ENCODE measurements at regions not wholly inside any gene's neighbourhood (a gene's known extent, or its start where the extent isn't known, plus 50 kb on each side); places are given as distances from the start of the nearest gene placed in this dataset.
"Not testable (repeated sequence)": the region's sequence is repeated elsewhere in the genome, so short reads cannot be mapped to it uniquely, and the experiment has no call there.

DNA sequence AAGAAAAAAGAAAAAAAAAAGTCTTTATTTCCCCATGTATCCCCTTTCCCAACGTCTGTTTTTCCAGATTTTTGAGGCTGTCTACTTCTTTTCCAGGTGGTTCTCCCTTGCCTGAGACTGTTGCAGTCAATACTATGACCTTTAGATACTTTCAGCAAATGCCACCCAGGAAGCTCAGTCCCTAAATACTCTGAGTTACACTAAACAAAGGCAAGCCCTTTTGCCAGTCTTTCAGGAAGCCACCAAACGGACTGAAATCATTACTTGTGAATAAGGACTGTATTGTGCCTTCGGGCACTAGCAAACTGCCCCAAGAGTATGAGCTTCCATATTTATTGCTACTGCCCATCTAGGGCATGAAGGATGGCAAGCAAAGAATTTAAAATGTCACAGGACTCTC is 621.3 kb downstream of the SUCLG1 start:
- Mint-ChIP-seq H3K27ac (no peak overlapping the region), H3K4me1 (no peaks in the 10 kb centered on the region), H3K9me3 (no peaks in the 10 kb centered on the region), H3K4me3 (no peak overlapping the region), H3K27me3 (no peaks in the 10 kb centered on the region), H3K36me3 (no peaks in the 10 kb centered on the region)
- DNase-seq, result no peak
- CTCF ChIA-PET, result no interaction called here

DNA sequence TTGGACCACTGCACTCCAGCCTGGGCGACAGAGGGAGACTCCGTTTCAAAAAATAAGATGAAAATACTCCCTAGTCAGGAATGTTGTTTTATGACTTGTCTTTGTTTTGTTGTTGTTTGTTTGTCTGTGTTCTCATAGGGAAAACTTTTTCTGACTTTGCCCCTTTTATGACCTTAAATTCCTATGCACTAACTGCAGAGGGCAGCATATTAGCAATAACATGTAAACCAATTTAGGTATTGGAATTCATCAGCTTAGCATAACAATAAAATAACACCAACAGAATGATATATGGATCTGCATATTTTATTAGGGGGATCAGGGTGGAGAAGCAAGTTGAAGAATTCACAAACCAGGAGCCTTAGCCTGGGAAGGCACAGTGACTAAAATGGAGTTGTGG is 631.5 kb downstream of the SUCLG1 start:
- Mint-ChIP-seq H3K27me3 (no peaks in the 10 kb centered on the region), H3K27ac (no peak overlapping the region), H3K36me3 (no peaks in the 10 kb centered on the region), H3K9me3 (no peaks in the 10 kb centered on the region), H3K4me3 (no peak overlapping the region), H3K4me1 (no peaks in the 10 kb centered on the region)
- CTCF ChIA-PET, result no interaction called here
- no peak for DNase-seq

DNA sequence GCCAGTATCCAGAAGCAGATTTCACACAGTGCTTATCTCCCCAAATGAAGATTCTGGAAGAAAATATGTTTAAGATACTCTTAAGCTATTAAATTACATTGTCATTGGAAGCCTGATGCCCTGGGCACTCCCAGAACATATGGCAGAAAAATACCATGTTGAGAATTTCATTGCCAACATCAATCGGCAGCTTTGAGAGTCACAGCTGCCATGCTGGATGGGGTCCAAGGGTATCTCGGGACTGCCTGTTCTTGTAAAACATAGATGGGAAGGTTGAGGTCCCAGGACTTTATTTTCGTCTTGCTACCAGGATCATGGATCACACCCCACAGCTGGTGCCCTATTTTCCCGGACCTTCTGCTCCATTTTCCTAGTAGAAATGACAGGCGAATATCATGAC is 632.5 kb downstream of the SUCLG1 start:
- Mint-ChIP-seq H3K36me3 (no peaks in the 10 kb centered on the region), H3K27ac (no peak overlapping the region), H3K27me3 (no peaks in the 10 kb centered on the region), H3K9me3 (no peaks in the 10 kb centered on the region), H3K4me3 (no peak overlapping the region), H3K4me1 (no peaks in the 10 kb centered on the region)
- DNase-seq, result no peak
- CTCF ChIA-PET, result no interaction called here

DNA sequence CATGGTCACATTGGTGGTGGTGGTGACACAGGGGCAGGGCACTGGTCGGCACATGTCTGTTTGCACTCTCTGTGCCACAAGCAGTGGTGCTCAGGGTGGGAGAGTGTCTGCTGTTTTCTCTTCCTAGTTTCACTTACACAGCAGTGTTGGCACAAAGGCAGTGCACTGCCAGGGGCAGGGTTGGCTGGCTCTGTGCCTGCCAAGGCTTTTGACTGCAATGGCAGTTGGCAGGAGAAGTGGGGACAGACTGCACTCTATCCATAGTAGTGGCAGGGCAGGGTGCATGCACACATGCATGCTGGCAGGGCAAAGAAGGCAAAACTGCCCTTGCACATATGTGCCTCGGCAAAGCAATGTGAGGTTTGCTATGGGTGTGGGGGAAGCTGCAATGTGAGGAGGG is 635.9 kb downstream of the SUCLG1 start:
- no peaks in the 10 kb centered on the region for H3K36me3 Mint-ChIP-seq
- H3K27ac Mint-ChIP-seq, result no peak overlapping the region
- H3K4me3 Mint-ChIP-seq, result no peak overlapping the region
- no peak for DNase-seq
- CTCF ChIA-PET, result no interaction called here
- no peaks in the 10 kb centered on the region for H3K27me3 Mint-ChIP-seq
- H3K4me1 Mint-ChIP-seq, result no peaks in the 10 kb centered on the region
- no peaks in the 10 kb centered on the region for H3K9me3 Mint-ChIP-seq

DNA sequence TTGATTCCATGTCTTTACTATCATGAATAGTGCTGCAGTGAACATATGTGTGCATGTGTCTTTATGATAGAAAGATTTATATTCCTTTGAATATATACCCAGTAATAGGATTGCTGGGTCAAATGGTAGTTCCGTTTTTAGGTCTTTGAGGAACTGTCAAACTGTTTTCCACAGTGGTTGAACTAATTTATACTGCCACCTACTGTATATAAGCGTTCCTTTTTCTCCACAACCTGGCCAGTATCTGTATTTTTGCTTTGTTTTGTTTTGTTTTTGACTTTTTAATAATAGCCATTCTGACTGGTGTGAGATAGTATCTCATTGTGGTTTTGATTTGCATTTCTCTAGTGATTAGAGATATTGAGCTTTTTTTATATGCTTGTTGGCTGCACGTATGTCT is 641.6 kb downstream of the SUCLG1 start:
- Mint-ChIP-seq H3K36me3 (no peaks in the 10 kb centered on the region), H3K27ac (no peak overlapping the region), H3K4me3 (no peak overlapping the region), H3K4me1 (no peaks in the 10 kb centered on the region), H3K9me3 (no peaks in the 10 kb centered on the region), H3K27me3 (no peaks in the 10 kb centered on the region)
- DNase-seq, result no peak
- CTCF ChIA-PET, result no interaction called here

DNA sequence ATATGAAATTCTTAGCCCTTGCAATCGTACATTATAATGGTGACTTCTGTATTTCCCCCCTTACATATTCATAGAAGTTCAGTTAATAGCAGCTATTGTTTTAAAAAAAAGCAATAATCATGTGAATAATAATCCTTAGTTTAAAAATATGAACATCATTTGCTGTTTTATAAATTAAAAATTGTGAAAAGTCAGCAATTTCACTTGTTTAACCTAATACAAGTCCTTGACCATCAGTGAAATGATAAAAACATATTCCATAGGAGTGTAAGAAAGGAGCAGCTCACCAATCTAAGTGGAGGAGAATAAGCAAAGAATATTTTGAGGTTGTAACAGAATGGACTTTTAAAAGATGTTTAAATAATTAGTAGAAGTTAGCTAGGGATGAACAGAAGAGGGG is 650.2 kb downstream of the SUCLG1 start:
- Mint-ChIP-seq H3K36me3 (no peaks in the 10 kb centered on the region), H3K4me3 (no peak overlapping the region), H3K4me1 (no peaks in the 10 kb centered on the region), H3K9me3 (no peaks in the 10 kb centered on the region), H3K27ac (no peak overlapping the region), H3K27me3 (no peaks in the 10 kb centered on the region)
- no peak for DNase-seq
- CTCF ChIA-PET, result no interaction called here

DNA sequence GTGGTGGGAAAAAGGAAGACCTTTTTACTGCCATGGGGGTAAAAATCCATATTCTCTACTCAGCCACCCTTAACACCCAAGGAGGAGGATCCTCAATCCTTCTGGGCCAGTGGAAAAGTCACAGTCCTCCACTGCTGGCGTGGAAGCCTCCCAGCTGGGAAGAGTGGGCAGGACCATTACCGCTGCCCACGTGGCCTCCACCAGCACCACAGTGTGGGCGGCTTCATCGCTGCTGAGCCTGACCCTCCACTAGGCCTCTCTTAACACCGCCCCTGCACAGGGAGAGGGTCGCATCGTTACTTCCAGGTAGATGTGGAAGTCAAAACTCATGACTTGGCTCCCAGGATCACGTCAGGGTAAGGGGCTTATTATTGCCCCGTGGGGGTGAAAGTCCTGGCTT is 656.5 kb downstream of the SUCLG1 start:
- no peaks in the 10 kb centered on the region for H3K4me1 Mint-ChIP-seq
- no peak overlapping the region for H3K27ac Mint-ChIP-seq
- H3K36me3 Mint-ChIP-seq, result no peaks in the 10 kb centered on the region
- DNase-seq, result no peak
- H3K27me3 Mint-ChIP-seq, result no peaks in the 10 kb centered on the region
- no peaks in the 10 kb centered on the region for H3K9me3 Mint-ChIP-seq
- CTCF ChIA-PET, result no interaction called here
- H3K4me3 Mint-ChIP-seq, result no peak overlapping the region

DNA sequence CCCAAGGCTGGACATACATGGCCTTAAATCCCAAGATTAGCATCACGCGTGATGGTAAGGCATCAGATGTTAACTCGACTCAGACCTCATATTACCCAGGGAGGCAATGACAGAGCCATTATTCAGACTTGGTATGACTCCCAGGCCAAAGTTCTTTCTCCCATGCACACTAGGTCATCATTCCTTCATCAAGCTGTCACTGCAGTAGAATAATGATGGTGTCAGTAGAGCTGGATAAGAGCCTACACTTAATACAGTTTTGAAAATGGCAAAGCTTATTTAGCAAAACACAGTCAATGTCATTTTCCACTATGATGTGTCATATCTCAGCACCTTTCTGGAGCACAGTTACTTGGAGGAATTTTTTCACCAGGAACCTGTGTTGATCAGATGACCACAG is 663.3 kb downstream of the SUCLG1 start:
- Mint-ChIP-seq H3K9me3 (no peaks in the 10 kb centered on the region), H3K27ac (no peak overlapping the region), H3K27me3 (no peaks in the 10 kb centered on the region), H3K4me3 (no peak overlapping the region), H3K4me1 (no peaks in the 10 kb centered on the region), H3K36me3 (no peaks in the 10 kb centered on the region)
- CTCF ChIA-PET, result no interaction called here
- DNase-seq, result no peak

DNA sequence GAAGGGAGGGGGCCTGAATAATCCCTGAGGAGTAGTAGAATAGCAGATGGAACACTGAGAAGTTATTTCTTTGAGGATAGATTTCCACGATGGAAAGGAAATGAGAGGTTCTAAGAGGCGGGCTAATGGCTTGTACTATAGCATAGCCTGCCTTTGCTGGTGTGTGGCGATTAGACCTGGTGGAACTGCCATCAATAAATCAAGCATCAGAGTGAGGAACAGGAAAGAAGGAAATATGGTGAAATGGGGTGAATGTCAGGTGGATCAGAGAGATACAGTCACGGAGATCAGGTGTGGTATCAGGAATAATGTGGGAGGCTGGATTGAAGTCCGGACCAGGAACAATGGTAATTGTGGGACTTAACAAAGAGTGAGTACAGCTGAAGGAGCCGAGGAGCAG is 668.6 kb downstream of the SUCLG1 start:
- H3K36me3 Mint-ChIP-seq, CTCF ChIA-PET, H3K9me3 Mint-ChIP-seq, H3K27me3 Mint-ChIP-seq, H3K4me1 Mint-ChIP-seq, H3K27ac Mint-ChIP-seq, DNase-seq, H3K4me3 Mint-ChIP-seq: not testable (repeated sequence)

DNA sequence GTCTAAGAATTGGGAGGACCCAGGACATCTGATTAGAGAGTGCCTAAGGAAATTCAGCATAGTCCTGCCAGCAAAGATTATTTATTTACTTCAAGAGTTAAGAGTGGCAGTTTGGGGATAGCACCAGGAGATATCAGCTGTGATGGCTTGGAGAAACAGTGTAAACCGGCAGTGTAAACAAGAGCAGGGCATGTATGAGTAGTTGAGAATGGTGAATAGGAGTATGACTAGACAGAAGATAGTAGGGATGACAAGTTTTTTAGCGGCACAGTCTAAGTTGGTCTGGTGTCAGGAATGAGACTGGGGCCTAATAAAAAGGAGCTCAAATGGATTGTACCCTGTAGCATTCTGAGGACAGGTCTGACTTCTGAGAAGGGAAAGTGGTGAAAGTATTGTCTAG is 669.4 kb downstream of the SUCLG1 start:
- DNase-seq, H3K36me3 Mint-ChIP-seq, CTCF ChIA-PET, H3K4me1 Mint-ChIP-seq, H3K27ac Mint-ChIP-seq, H3K27me3 Mint-ChIP-seq, H3K9me3 Mint-ChIP-seq, H3K4me3 Mint-ChIP-seq: not testable (repeated sequence)

DNA sequence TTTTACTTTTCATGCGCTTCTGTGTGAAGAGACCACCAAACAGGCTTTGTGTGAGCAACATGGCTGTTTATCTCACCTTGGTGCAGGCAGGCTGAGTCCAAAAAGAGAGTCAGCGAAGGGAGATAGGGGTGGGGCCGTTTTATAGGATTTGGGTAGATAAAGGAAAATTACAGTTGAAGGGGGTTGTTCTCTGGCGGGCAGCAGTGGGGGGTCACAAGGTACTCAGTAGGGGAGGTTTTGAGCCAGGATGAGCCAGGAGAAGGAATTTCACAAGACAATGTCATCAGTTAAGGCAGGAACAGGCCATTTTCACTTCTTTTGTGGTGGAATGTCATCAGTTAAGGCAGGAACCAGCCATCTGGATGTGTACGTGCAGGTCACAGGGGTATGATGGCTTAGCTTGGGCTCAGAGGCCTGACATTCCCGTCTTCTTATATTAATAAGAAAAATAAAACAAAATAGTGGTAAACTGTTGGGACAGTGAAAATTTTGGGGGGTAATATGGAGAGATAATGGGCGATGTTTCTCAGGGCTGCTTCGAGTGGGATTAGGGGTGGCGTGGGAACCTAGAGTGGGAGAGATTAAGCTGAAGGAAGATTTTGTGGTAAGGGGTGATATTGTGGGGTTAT is 670.0 kb downstream of the SUCLG1 start:
- DNase-seq, H3K4me1 Mint-ChIP-seq, H3K27ac Mint-ChIP-seq, H3K27me3 Mint-ChIP-seq, H3K9me3 Mint-ChIP-seq, CTCF ChIA-PET, H3K36me3 Mint-ChIP-seq, H3K4me3 Mint-ChIP-seq: not testable (repeated sequence)

DNA sequence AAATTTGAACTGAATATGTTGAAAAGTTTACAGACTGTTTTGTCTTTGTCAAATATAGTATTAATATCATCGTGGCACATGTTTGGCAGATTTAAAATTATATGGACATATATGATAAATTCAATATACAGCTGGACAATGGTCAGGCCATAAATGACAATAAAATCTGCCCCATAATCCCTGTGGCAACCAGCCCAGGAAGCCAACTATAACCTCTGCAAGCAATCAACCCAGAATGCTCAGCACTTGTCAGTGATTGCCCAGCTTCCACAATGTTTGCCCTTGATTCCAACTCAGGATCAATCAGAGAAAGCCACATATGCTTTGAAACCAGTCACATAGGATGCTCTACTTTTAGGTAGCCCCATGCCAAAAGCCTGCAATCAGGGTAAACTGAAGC is 671.9 kb downstream of the SUCLG1 start:
- CTCF ChIA-PET, result no interaction called here
- no peaks in the 10 kb centered on the region for H3K27me3 Mint-ChIP-seq
- H3K4me3 Mint-ChIP-seq, result no peak overlapping the region
- no peak overlapping the region for H3K27ac Mint-ChIP-seq
- no peaks in the 10 kb centered on the region for H3K4me1 Mint-ChIP-seq
- no peaks in the 10 kb centered on the region for H3K36me3 Mint-ChIP-seq
- H3K9me3 Mint-ChIP-seq, result peaks cover 2% of the 10 kb centered on the region
- DNase-seq, result no peak

DNA sequence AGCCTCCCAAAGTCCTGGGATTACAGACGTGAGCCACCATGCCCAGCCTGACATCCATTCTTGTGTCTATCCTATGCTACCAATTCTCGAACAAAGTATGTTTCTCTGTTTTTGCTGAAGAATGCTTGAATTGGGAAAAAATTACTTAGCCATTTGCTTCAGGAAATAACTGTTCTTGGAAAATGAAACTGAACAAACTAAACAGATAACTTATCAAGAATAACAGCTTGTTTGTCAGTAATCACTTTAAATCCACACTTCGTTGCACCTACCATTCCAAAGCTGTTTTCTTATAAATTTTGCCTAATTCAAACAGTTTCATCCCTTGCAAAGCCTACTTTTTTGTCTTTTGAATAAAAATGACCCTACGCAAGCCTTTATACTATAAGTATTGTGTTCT is 672.9 kb downstream of the SUCLG1 start:
- CTCF ChIA-PET, result no interaction called here
- no peaks in the 10 kb centered on the region for H3K27me3 Mint-ChIP-seq

DNA sequence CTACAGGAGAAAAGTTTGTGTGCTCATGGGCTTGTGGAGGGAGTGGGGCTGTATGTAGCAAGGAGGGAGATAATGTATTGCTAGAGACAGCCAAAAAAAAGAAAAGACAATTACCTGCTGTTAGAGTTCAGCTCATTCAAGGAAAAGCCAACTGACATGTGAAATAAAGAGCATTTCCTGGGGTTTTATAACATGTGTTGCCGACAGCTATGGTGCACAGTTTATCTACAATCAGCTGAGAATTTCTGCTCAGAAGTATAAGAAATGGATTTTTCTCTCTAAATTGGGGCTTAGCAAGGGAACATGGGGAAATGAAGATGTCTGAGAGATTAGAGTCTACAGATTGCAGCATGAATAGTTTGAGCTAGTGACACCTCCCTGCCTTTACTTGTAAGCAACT is 674.1 kb downstream of the SUCLG1 start:
- Mint-ChIP-seq H3K4me3 (no peak overlapping the region), H3K9me3 (peaks cover 2% of the 10 kb centered on the region), H3K36me3 (no peaks in the 10 kb centered on the region), H3K27me3 (no peaks in the 10 kb centered on the region), H3K27ac (no peak overlapping the region), H3K4me1 (no peaks in the 10 kb centered on the region)
- CTCF ChIA-PET, result no interaction called here
- DNase-seq, result no peak

More for the DNA sequence above, 672.9 kb downstream of the SUCLG1 start:
- no peak for DNase-seq
- no peaks in the 10 kb centered on the region for H3K36me3 Mint-ChIP-seq
- no peaks in the 10 kb centered on the region for H3K4me1 Mint-ChIP-seq
- H3K9me3 Mint-ChIP-seq, result peaks cover 2% of the 10 kb centered on the region
- H3K4me3 Mint-ChIP-seq, result no peak overlapping the region
- H3K27ac Mint-ChIP-seq, result no peak overlapping the region

DNA sequence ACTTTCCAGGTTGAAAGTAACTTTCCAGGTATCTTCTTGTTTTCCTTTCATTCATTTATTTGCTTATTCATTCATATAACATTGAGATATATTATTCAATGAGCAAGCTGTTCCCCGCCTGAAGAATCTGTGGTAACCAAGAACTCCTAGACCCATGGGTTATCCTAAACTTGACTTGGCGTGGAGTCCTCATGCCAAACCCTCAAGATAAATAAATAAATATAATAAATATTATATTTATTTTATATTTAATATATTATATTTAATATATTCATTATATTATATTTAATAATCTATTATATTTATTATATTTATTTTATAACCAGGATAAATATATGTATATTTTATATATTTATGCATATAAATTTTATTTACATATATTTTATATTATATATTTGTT is 674.8 kb downstream of the SUCLG1 start:
- Mint-ChIP-seq H3K27ac (no peak overlapping the region), H3K36me3 (no peaks in the 10 kb centered on the region), H3K4me3 (no peak overlapping the region), H3K9me3 (peaks cover under 1% of the 10 kb centered on the region), H3K27me3 (no peaks in the 10 kb centered on the region), H3K4me1 (no peaks in the 10 kb centered on the region)
- no peak for DNase-seq
- CTCF ChIA-PET, result no interaction called here

DNA sequence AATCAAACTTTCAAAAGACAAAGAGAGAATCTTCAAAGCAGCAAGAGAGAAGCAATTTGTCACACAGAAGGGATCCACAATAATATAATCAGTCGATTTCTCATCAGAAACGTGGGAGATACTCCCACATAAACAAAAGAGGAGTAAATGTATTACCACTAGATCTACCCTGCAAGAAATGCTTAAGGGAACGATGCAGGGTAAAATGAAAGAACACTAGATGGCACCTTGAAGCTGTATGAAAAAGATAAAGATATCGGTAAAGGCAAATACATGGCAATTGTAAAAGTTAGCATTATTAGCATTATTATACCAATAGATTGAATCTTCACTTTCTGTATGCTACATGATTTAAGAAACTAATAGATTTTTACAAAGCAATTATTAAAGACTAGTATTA is 677.0 kb downstream of the SUCLG1 start:
- no peak overlapping the region for H3K27ac Mint-ChIP-seq
- DNase-seq, result no peak
- H3K4me3 Mint-ChIP-seq, result no peak overlapping the region
- H3K27me3 Mint-ChIP-seq, result no peaks in the 10 kb centered on the region
- no peaks in the 10 kb centered on the region for H3K4me1 Mint-ChIP-seq
- no peaks in the 10 kb centered on the region for H3K36me3 Mint-ChIP-seq
- CTCF ChIA-PET, result no interaction called here
- H3K9me3 Mint-ChIP-seq, result no peaks in the 10 kb centered on the region
